DMS153 treated with DMSO at 0.1 percent for 48 hours (cell line): ENCODE measurements at regions not wholly inside any gene's neighbourhood (a gene's known extent, or its start where the extent isn't known, plus 50 kb on each side); places are given as distances from the start of the nearest gene placed in this dataset.

Experiments
- DNase-seq: peaks from one replicate; lab custom pipeline; 2025; ENCODE audit not compliant: unreplicated experiment; lab: John Stamatoyannopoulos, UW

DNA sequence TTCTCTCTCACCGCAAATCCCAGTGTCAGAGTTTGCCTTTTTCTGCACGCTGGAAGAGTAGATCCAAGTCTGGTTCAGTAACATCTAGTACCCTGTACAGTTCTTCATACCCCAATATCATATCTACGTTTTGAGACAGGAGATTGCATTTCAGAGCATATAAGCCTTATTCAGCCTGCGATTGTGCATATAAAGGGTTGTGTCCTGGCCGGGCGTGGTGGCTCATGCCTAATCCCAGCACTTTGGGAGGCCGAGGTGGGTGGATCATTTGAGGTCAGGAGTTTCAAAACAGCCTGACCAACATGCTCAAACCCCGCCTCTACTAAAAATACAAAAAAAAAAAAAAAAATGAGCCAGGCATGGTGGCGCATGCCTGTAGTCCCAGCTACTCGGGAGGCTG, 104.9 kb downstream of the MTNR1B start:
- no peak for DNase-seq

DNA sequence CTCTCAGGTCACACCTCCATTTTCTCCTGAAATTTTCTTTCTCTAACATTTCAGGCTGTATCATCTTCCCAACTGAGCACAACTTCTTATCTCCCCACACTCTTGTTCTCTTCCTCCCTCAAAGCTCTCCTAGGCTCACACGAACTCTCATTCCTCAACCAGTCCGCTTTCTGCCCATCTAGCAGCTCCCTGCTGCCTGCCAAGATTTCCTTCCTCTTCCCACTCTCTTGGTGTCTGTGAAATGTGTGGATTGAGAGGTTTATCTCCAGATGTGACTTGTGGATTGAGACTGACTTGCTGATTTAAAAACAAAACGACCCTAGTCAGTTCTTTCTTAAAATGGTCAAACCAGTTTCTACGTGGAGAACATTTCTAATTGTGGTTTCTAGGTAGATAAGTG, 106.3 kb downstream of the MTNR1B start:
- no peak for DNase-seq

DNA sequence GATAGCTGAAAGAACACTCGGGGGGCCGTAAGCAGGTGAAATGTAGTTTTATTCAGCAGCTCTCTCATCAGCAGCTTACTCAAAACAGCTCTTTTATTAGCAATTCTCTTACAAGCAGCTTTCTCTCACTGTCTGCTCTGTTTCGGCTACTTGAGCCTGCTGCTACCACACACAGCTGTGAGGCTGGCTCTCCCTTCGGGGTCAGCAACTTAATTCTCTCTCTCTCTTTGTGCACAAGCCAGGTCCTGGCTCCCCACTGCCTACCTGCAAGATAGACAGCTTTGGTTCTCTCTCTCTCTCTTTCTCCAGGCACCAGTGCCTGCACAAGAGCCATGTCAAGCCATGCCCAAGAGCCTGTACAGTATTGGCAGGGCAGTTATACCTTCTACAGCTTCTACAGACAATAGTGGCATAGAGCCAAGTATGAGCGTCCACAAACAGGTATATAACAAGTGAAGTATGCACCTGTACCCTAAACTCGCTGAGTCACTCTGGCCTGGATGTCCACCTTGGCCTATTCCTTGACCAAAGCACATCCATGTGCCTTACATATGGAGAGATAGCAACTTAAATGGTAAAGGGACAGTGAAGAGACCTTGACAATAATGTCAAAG, 110.8 kb downstream of the MTNR1B start:
- DNase-seq, result no peak

DNA sequence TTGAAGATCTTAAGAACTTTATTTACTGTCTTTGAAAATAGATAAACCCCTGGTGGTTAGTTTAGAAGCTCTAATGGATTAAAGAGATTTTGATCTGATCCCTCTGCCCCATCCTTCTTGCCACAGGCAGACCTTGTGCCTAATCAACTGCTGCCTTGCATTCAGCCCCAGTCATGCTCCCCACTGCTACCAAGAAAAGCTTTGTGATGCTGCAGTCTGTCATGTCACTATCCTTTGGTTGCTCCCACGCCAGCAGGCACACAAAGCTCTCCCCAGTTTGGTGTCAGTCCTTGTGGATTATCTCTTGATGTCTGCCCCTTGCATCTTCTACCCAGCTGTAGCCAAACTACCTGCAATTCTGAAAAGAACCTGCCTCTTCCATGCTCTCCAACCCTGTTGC, 112.2 kb downstream of the MTNR1B start:
- DNase-seq, result no peak

DNA sequence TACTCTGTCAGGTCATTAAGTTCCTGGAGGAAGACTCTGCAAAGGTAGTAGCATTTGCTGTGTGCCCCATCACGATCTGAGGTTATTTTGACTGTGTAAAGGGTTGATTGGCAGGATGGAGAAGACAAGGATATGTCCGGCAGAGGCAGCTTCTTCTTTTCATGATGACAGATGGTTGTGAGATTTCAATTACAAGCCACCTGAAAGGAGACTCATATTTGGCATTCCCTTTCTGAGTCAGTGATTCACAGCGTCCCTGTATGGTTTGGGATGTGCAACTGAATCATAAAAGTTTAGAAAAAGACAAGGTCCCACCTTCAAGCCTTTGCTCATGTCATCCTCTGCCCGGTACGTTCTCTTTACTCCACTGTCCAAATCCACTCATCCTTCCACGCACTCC, 113.4 kb downstream of the MTNR1B start:
- DNase-seq, result no peak

DNA sequence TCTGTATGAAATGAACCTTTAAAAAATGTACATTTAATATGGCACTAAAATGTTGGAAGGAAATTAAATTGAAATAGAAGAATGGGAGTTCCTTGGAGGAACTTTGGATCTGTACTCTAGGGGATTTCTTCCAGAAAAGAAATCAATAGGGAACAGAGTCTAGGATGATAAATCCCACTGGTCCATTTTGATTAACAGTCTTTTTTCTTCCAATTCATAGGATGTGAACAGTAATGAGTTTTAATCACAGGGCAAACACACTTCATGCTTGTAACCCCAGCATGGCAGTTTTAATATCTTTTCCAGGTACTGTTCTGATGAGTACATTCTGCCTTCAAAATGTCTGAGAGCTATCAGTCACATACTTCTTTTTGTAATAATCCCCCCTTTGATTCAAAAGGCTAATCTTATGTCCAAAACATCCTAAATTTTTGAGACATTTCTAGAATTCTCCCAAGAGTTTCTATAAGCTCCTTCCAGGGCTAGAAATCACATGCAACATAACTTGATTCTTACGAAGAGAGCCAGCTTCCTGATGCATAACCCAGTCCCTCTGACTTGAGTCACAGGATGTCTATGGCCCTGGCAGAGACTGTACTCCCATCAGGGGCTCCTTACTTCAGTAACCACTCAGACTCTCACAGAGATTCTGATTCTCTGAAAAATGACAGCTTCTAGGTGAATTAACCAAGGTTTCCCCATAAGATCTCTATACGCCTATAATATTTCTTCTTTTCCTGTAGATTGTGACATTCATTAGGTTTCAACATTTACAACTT, 112.9 kb downstream of the SLC36A4 start:
- peak; percentile 16 for DNase-seq

DNA sequence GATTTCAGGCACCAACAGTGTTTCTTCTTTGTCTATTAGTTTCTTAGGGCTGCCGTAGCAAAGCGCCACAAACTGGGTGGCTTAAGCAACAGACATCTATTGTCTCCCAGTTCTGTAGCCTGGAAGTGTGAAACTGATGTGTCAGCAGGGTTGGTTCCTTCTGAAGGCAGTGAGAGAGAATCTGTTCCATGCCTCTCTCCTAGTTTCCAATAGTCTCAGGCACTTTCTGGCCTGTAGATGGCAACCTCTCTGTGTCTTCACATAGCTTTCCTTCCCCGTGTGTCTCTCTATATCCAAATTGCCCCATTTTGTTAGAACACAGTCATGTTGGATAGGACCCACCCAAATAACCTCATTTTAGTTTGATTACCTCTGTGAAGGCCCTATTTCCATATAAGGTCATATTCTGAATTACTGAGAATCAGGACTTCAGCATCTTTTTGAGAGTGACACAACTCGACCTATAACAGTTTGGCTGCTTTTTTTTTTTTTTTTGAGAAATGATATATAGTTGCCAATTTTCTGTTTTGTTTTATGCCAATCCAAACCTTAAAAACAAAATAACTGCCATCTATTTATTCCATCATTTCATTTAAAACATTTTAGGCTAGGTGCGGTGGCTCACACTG, 108.2 kb downstream of the SLC36A4 start:
- DNase-seq, result peak; percentile 85
